ENCODE measurements at regions not wholly inside any gene's neighbourhood (a gene's known extent, or its start where the extent isn't known, plus 50 kb on each side); places are given as distances from the start of the nearest gene placed in this dataset.

DNA sequence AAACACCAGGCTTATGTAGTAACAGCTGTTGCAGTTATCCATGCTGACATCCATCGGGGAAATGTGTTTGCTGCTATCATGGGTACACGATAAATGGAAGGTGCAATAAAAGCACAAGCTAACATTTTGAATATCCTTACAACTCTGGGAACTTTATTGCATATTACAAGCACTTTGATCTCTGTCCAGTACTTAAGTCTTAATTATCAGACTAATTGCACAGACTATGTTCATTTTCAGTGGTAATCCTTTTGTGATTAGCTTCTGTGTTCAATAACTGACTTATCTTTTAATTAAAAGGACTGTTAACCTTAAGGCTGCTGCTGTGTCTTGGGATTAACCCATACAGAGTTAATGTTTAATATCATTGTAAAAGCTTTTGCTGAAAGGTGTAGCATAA lies 101.4 kb upstream of the ATP5MC3 start:
- Histone ChIP-seq H3K9ac (replicated peaks; ENCODE audit: extremely low read depth, insufficient read depth, low read length) (no peak overlapping the region), H3K4me2 (ENCODE audit: insufficient read depth, low read length) (no peak overlapping the region), H3K36me3 (ENCODE audit: control insufficient read depth in 2 of 2, extremely low read depth in 1 of 2, insufficient read depth in 2 of 2, low read length in 2 of 2) (no peaks in the 10 kb centered on the region), H3K27me3 (ENCODE audit: control insufficient read depth in 2 of 2, insufficient read depth in 2 of 2, low read length in 2 of 2) (peaks cover 19 to 21% of the 10 kb centered on the region in 2 experiments), H3K27ac (ENCODE audit: insufficient read depth, low read depth, low read length) (no peak overlapping the region), H2AFZ (ENCODE audit: low read depth, low read length) (no peak overlapping the region), H3K4me3 (replicated peaks in 1 of 3; ENCODE audit: insufficient read depth in 1 of 3, low read depth in 1 of 3, low read length in 3 of 3) (no peak overlapping the region), H3K4me1 (ENCODE audit: control insufficient read depth, extremely low read depth, insufficient read depth, low read length) (no peaks in the 10 kb centered on the region), H3K79me2 (ENCODE audit: control insufficient read depth, insufficient read depth, low read length) (no peaks in the 10 kb centered on the region), H3K9me3 (replicated peaks; ENCODE audit: control insufficient read depth, insufficient read depth, low read length) (no peaks in the 10 kb centered on the region), H4K20me1 (replicated peaks; ENCODE audit: control insufficient read depth, extremely low read depth, insufficient read depth, low read length) (no peaks in the 10 kb centered on the region), H3K9me1 (replicated peaks; ENCODE audit: control insufficient read depth, extremely low read depth, insufficient read depth, low read length) (no peaks in the 10 kb centered on the region)
- FAIRE-seq = no peak
- POLR2A ChIA-PET = no interaction called here
- dilution Hi-C loops (cut with MboI; ENCODE audit: extremely low pct_ligation_motif_present, low sequenced_read_pairs) (no loop called here), intact Hi-C loops (cut with micrococcal nuclease) (loop anchor here (1.0 to 10.0 kb wide), 6 partner anchors 32 to 582 kb away; no protein-coding TSS in a partner anchor)
- DNase-seq (ENCODE audit: low read depth, low spot score) = no peak
- TF ChIP-seq, protein P1, sequence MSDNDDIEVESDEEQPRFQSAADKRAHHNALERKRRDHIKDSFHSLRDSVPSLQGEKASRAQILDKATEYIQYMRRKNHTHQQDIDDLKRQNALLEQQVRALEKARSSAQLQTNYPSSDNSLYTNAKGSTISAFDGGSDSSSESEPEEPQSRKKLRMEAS (IDR thresholded peaks at IDR 0.05; ENCODE audit: insufficient read depth, insufficient read length) = no peak
- no peak for TF ChIP-seq POLR2AphosphoS5 (IDR thresholded peaks at IDR 0.05; ENCODE audit: insufficient read depth, low read depth, low read length)
- TF ChIP-seq MYC (IDR thresholded peaks at IDR 0.05; ENCODE audit: low read depth, low read length) = no peak
- no peak for TF ChIP-seq GATA2 (IDR thresholded peaks at IDR 0.05; ENCODE audit: insufficient read depth, insufficient read length, low read depth, low read length)
- no peak for TF ChIP-seq POLR2A (IDR thresholded peaks at IDR 0.05; ENCODE audit: low read depth, low read length)
- TF ChIP-seq, protein P2, sequence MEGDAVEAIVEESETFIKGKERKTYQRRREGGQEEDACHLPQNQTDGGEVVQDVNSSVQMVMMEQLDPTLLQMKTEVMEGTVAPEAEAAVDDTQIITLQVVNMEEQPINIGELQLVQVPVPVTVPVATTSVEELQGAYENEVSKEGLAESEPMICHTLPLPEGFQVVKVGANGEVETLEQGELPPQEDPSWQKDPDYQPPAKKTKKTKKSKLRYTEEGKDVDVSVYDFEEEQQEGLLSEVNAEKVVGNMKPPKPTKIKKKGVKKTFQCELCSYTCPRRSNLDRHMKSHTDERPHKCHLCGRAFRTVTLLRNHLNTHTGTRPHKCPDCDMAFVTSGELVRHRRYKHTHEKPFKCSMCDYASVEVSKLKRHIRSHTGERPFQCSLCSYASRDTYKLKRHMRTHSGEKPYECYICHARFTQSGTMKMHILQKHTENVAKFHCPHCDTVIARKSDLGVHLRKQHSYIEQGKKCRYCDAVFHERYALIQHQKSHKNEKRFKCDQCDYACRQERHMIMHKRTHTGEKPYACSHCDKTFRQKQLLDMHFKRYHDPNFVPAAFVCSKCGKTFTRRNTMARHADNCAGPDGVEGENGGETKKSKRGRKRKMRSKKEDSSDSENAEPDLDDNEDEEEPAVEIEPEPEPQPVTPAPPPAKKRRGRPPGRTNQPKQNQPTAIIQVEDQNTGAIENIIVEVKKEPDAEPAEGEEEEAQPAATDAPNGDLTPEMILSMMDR (IDR thresholded peaks at IDR 0.05; ENCODE audit: extremely low read depth in 1 of 2, insufficient read depth in 1 of 2, low read depth in 1 of 2, low read length in 2 of 2) = no peak
- no peak for TF ChIP-seq JUN (IDR thresholded peaks at IDR 0.05; ENCODE audit: borderline replicate concordance, insufficient read depth, insufficient read length, low read depth)
- no TSS peak for BruUV-seq (replicated peaks)
- CTCF ChIA-PET = interaction anchor here (1.2 to 6.5 kb wide), 8 partner anchors 14 to 583 kb away, joined by 3 to 49 read pairs (median 6); no protein-coding TSS in a partner anchor

Measured in endothelial cell of umbilical vein (primary cell).